B cell (primary cell): ENCODE measurements at regions not wholly inside any gene's neighbourhood (a gene's known extent, or its start where the extent isn't known, plus 50 kb on each side); places are given as distances from the start of the nearest gene placed in this dataset.

Experiments used
- ATAC-seq: fragments of 200-7000 bp; cut with Tn5 transposase; one replicate; pipeline ENCODE4 v1.10.0; 2021; ENCODE audit warnings: low read depth, mild to moderate bottlenecking, moderate number of reproducible peaks, moderate library complexity
- CTCF ChIA-PET: fragments of 350-600 bp; sonication (Branson Sonifier 250); formaldehyde crosslinking; loops from one replicate; lab custom pipeline; 2021; ENCODE audit warnings: antibody characterized with exemption, inconsistent platforms; lab: Charles Lee
- POLR2A ChIA-PET: fragments of 350-600 bp; sonication (Branson Sonifier 250); formaldehyde crosslinking; loops from one replicate; lab custom pipeline; 2021; ENCODE audit warnings: antibody characterized with exemption; lab: Charles Lee
- DNase-seq: peaks from one replicate; pipeline ENCODE4 v3.0.0; 2013
- H2AFZ ChIP-seq: 2 replicates; pipeline ENCODE4 v1.6.1; 2012; ENCODE audit warnings: mild to moderate bottlenecking, low read depth, low read length; ENCODE audit not compliant: insufficient read depth, poor library complexity, severe bottlenecking
- H3K27ac ChIP-seq, 2 donors: 1 replicate in 1 of 2; 2 replicates in 1 of 2; pipeline ENCODE4 v1.5.1; 2012 to 2013; ENCODE audit warnings: low read length in 2 of 2, mild to moderate bottlenecking in 2 of 2, moderate library complexity in 1 of 2
- H3K27me3 ChIP-seq, 4 experiments: fragments of 200-600 bp in 1 of 4; sonication (generic) in 1 of 4; replicated peaks in 1 of 4; 1 replicate in 2 of 4; 2 replicates in 2 of 4; pipeline versions ENCODE4 v1.6.1 to v1.7.0; 2013 to 2016; ENCODE audit warnings: low read length in 3 of 4, mild to moderate bottlenecking in 2 of 4, mixed read lengths in 1 of 4, moderate library complexity in 1 of 4; ENCODE audit not compliant: insufficient read depth in 4 of 4, control insufficient read depth in 3 of 4; ENCODE audit errors: control extremely low read depth in 1 of 4
- H3K36me3 ChIP-seq, 2 experiments: replicated peaks in 1 of 2; 1 replicate in 1 of 2; 2 replicates in 1 of 2; pipeline versions ENCODE4 v1.6.1 to v1.7.1; 2013; ENCODE audit warnings: low read length in 1 of 2; ENCODE audit not compliant: insufficient read depth in 2 of 2, control insufficient read depth in 1 of 2; ENCODE audit errors: control extremely low read depth in 1 of 2, extremely low read depth in 1 of 2
- H3K4me1 ChIP-seq, 2 donors: fragments of 200-600 bp in 1 of 2; sonication (generic) in 1 of 2; 1 replicate in 1 of 2; 2 replicates in 1 of 2; pipeline versions ENCODE4 v1.5.1 to v1.6.1; 2013 to 2017; ENCODE audit warnings: low read length in 2 of 2; ENCODE audit not compliant: control insufficient read depth in 2 of 2, insufficient read depth in 2 of 2
- H3K4me2 ChIP-seq: replicated peaks from 2 replicates; pipeline ENCODE3; 2012; ENCODE audit warnings: mild to moderate bottlenecking, low read depth, low read length; ENCODE audit not compliant: poor library complexity, severe bottlenecking
- H3K4me3 ChIP-seq, 5 experiments: fragments of 200-600 bp in 1 of 5; sonication (generic) in 1 of 5; 1 replicate in 3 of 5; 2 replicates in 2 of 5; pipeline versions ENCODE4 v1.5.1 to v1.7.0; 2011 to 2016; ENCODE audit warnings: low read length in 4 of 5, mild to moderate bottlenecking in 4 of 5, low read depth in 2 of 5, control low read depth in 1 of 5, moderate library complexity in 1 of 5; ENCODE audit not compliant: insufficient read depth in 1 of 5; ENCODE audit errors: control extremely low read depth in 1 of 5, extremely low read depth in 1 of 5
- H3K79me2 ChIP-seq: fragments of 200-600 bp; sonication (generic); one replicate; pipeline ENCODE4 v1.6.0; 2016; ENCODE audit warnings: low read length; ENCODE audit not compliant: control insufficient read depth, insufficient read depth
- H3K9ac ChIP-seq: fragments of 200-600 bp; sonication (generic); 2 replicates; pipeline ENCODE4 v1.6.1; 2017; ENCODE audit warnings: mild to moderate bottlenecking, low read length, moderate library complexity
- H3K9me3 ChIP-seq, 3 donors: one replicate each; pipeline versions ENCODE4 v1.6.1 to v1.7.1; 2013; ENCODE audit warnings: low read length in 2 of 3; ENCODE audit not compliant: control insufficient read depth in 2 of 3, insufficient read depth in 1 of 3; ENCODE audit errors: control extremely low read depth in 1 of 3
- H4K20me1 ChIP-seq: 2 replicates; pipeline ENCODE4 v1.6.0; 2012; ENCODE audit warnings: mild to moderate bottlenecking, low read length; ENCODE audit not compliant: insufficient read depth, control insufficient read depth, poor library complexity, severe bottlenecking
- H3K27ac Mint-ChIP-seq: one replicate; pipeline ENCODE4 v1.8.0; 2021; ENCODE audit warnings: mixed read lengths
- H3K27me3 Mint-ChIP-seq: one replicate; pipeline ENCODE4 v1.8.0; 2021; ENCODE audit warnings: mixed read lengths
- H3K4me1 Mint-ChIP-seq: one replicate; pipeline ENCODE4 v1.8.0; 2021; ENCODE audit warnings: mixed read lengths
- H3K4me3 Mint-ChIP-seq: one replicate; pipeline ENCODE4 v1.8.0; 2021; ENCODE audit warnings: mixed read lengths
- H3K9me3 Mint-ChIP-seq: one replicate; pipeline ENCODE4 v1.8.0; 2022; ENCODE audit warnings: mixed read lengths; ENCODE audit not compliant: insufficient read depth
- CTCF ChIP-seq: fragments of 200-600 bp; IDR thresholded peaks from one replicate; pipeline ENCODE4 v1.8.0; 2022; ENCODE audit warnings: antibody characterized with exemption, mild to moderate bottlenecking
- EZH2 ChIP-seq: IDR thresholded peaks from 2 replicates; pipeline ENCODE4 v1.6.1; 2012; ENCODE audit warnings: borderline replicate concordance, low read depth, mild to moderate bottlenecking, moderate library complexity, low read length; ENCODE audit not compliant: insufficient read depth, poor library complexity, severe bottlenecking
- WGBS: methylation state at CpG from one replicate; pipeline ENCODE4 v1.1.5; 2013; ENCODE audit warnings: missing lambda C conversion rate; ENCODE audit not compliant: insufficient coverage; 5-methylcytosine and 5-hydroxymethylcytosine counted together
- intact Hi-C: fragments of 100-400 bp; cut with micrococcal nuclease; formaldehyde crosslinking; loops from one replicate; pipeline ENCODE4 v1.10.0; 2022

- POLR2A ChIA-PET, result no interaction called here
- Histone ChIP-seq H3K9ac (no peak overlapping the region), H3K27me3 (peaks cover 0 to 5% (median 0%) of the 10 kb centered on the region in 4 experiments), H3K4me3 (no peak overlapping the region), H3K36me3 (no peaks in the 10 kb centered on the region), H3K4me1 (no peaks in the 10 kb centered on the region), H4K20me1 (no peaks in the 10 kb centered on the region), H3K4me2 (no peak overlapping the region), H3K9me3 (no peaks in the 10 kb centered on the region), H3K79me2 (no peaks in the 10 kb centered on the region), H3K27ac (no peak overlapping the region), H2AFZ (no peak overlapping the region)
- Mint-ChIP-seq H3K27me3 (peaks cover 36% of the 10 kb centered on the region), H3K9me3 (no peaks in the 10 kb centered on the region), H3K27ac (no peak overlapping the region), H3K4me3 (no peak overlapping the region), H3K4me1 (no peaks in the 10 kb centered on the region)
- 80% methylated on average over 1 of the region's 2 CpGs for WGBS
- DNase-seq (no peak), ATAC-seq (no peak)
- no peak for TF ChIP-seq EZH2
- TF ChIP-seq CTCF, result no peak
- intact Hi-C loops, result no loop called here
- CTCF ChIA-PET, result interaction anchor here (0.6 to 0.7 kb wide), 2 partner anchors 42 to 326 kb away, joined by 3 read pairs; no protein-coding TSS in a partner anchor
Observed at GRCh38 chr3:160616716-160617115, 51.3 kb upstream of the KPNA4 start.

- Histone ChIP-seq H3K4me3 (no peak overlapping the region), H3K4me2 (no peak overlapping the region), H2AFZ (no peak overlapping the region), H3K9me3 (no peaks in the 10 kb centered on the region), H3K9ac (no peak overlapping the region), H3K27me3 (peaks cover 0 to 5% (median 0%) of the 10 kb centered on the region in 4 experiments), H3K4me1 (no peaks in the 10 kb centered on the region), H4K20me1 (no peaks in the 10 kb centered on the region), H3K27ac (no peak overlapping the region), H3K79me2 (no peaks in the 10 kb centered on the region), H3K36me3 (no peaks in the 10 kb centered on the region)
- Mint-ChIP-seq H3K9me3 (no peaks in the 10 kb centered on the region), H3K4me1 (no peaks in the 10 kb centered on the region), H3K27me3 (peaks cover 36% of the 10 kb centered on the region), H3K4me3 (no peak overlapping the region), H3K27ac (no peak overlapping the region)
- no peak for ATAC-seq
- CTCF ChIA-PET, result interaction anchor here (0.6 to 0.7 kb wide), 2 partner anchors 41 to 327 kb away, joined by 3 read pairs; no protein-coding TSS in a partner anchor
- TF ChIP-seq CTCF (no peak), EZH2 (no peak)
- no peak for DNase-seq
- POLR2A ChIA-PET, result no interaction called here
- intact Hi-C loops, result no loop called here
Observed at GRCh38 chr3:160616311-160616710, 50.9 kb upstream of the KPNA4 start.
